ENCODE measurements at regions not wholly inside any gene's neighbourhood (a gene's known extent, or its start where the extent isn't known, plus 50 kb on each side); places are given as distances from the start of the nearest gene placed in this dataset.
"Not testable (repeated sequence)": the region's sequence is repeated elsewhere in the genome, so short reads cannot be mapped to it uniquely, and the experiment has no call there.

DNA sequence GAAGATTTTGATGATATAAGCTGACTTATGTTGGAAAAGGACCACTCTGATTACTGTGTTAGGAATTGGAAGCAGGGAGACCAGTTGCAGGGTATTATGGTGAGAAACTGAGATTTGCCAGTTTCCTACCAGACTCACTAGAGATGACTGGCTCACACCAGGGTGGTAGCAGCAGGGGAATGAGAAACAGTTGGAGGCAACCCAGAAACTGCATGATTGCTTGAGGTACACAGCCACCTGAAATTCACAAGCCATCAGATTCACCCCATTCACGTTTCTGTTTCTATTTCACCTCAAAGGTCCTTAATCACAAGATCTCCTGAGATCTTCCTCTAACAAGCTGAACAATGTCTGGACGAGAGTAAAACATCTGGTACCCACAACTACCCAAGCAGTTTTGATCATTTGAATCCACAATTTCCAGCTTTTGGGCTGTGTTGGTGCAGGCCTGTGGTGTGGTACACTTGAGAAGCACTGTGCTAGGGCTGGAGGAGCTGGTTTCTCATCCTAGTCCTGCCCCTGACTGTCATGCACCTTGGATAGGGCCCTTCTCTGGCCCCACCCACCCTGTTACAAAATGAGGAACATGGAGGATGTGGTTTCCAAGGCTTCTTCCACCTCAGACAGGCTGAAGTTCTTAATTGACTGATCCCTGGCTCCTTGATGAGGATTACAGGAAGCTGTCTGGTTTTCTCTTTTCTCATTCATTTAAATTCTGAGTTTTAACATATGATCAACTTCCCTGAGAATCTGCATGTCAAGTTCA, 233.4 kb downstream of the INSC start:
- 58% methylated on average over 2 of the region's 2 CpGs for WGBS (ENCODE audit: insufficient coverage)
- H3K36me3 ChIP-seq (ENCODE audit: control insufficient read depth, insufficient read depth, low read length), result no peaks in the 10 kb centered on the region
- no peaks in the 10 kb centered on the region for H3K4me1 Mint-ChIP-seq
- no peaks in the 10 kb centered on the region for H3K9me3 ChIP-seq (ENCODE audit: control insufficient read depth, insufficient read depth, low read length)
- H3K27me3 ChIP-seq (ENCODE audit: control insufficient read depth, insufficient read depth, low read length), result no peaks in the 10 kb centered on the region
- H3K27ac ChIP-seq (ENCODE audit: low read length), result no peak overlapping the region
- ATAC-seq (no peak), DNase-seq (no peak)
- no peak overlapping the region for H3K27ac Mint-ChIP-seq
- TF ChIP-seq, protein P1, sequence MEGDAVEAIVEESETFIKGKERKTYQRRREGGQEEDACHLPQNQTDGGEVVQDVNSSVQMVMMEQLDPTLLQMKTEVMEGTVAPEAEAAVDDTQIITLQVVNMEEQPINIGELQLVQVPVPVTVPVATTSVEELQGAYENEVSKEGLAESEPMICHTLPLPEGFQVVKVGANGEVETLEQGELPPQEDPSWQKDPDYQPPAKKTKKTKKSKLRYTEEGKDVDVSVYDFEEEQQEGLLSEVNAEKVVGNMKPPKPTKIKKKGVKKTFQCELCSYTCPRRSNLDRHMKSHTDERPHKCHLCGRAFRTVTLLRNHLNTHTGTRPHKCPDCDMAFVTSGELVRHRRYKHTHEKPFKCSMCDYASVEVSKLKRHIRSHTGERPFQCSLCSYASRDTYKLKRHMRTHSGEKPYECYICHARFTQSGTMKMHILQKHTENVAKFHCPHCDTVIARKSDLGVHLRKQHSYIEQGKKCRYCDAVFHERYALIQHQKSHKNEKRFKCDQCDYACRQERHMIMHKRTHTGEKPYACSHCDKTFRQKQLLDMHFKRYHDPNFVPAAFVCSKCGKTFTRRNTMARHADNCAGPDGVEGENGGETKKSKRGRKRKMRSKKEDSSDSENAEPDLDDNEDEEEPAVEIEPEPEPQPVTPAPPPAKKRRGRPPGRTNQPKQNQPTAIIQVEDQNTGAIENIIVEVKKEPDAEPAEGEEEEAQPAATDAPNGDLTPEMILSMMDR (IDR thresholded peaks at IDR 0.05), result no peak
- H3K4me3 ChIP-seq (ENCODE audit: low read length), result no peak overlapping the region
- intact Hi-C loops (cut with micrococcal nuclease), result loop anchor here (10.0 kb wide), 1 partner anchor 57 kb away; no protein-coding TSS in a partner anchor
- H3K4me1 ChIP-seq (ENCODE audit: control insufficient read depth, insufficient read depth, low read length), result no peaks in the 10 kb centered on the region
- peaks cover 0 to 5% of the 10 kb centered on the region in 2 donors for H3K9me3 Mint-ChIP-seq
- H3K27me3 Mint-ChIP-seq (ENCODE audit: low read depth in 2 of 2), result no peaks in the 10 kb centered on the region
- H3K36me3 Mint-ChIP-seq, result no peaks in the 10 kb centered on the region
- H3K4me3 Mint-ChIP-seq, result no peak overlapping the region

DNA sequence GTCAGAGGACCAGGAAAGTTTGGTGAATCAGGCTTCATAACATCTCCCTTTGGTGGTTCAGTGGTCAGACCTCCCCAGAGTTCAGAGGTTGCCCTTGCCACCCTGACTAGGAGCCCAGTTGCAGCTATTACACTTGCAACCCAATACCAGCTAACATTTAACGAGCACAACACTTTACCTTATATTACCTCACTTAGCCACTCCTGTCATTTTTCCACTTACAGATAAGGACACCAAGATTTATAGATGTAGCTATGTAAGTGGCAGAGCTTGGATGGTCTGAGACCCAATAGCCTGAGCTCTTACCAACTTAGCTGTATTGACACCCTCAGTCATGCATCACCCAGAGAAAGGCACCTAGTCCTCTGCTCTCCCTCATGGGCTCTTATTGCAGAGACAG, 234.7 kb downstream of the INSC start:
- DNase-seq (no peak), ATAC-seq (no peak)
- Mint-ChIP-seq H3K27ac (no peak overlapping the region), H3K27me3 (ENCODE audit: low read depth in 2 of 2) (no peaks in the 10 kb centered on the region), H3K36me3 (no peaks in the 10 kb centered on the region), H3K9me3 (peaks cover 0 to 5% of the 10 kb centered on the region in 2 donors), H3K4me1 (no peaks in the 10 kb centered on the region), H3K4me3 (no peak overlapping the region)
- no peak overlapping the region for H3K4me3 ChIP-seq (ENCODE audit: low read length)
- H3K36me3 ChIP-seq (ENCODE audit: control insufficient read depth, insufficient read depth, low read length), result no peaks in the 10 kb centered on the region
- intact Hi-C loops (cut with micrococcal nuclease), result loop anchor here (10.0 kb wide), 1 partner anchor 55 kb away; no protein-coding TSS in a partner anchor
- H3K27ac ChIP-seq (ENCODE audit: low read length), result no peak overlapping the region
- H3K9me3 ChIP-seq (ENCODE audit: control insufficient read depth, insufficient read depth, low read length), result no peaks in the 10 kb centered on the region
- H3K27me3 ChIP-seq (ENCODE audit: control insufficient read depth, insufficient read depth, low read length), result no peaks in the 10 kb centered on the region
- no peaks in the 10 kb centered on the region for H3K4me1 ChIP-seq (ENCODE audit: control insufficient read depth, insufficient read depth, low read length)
- TF ChIP-seq, protein P1 (IDR thresholded peaks at IDR 0.05), result no peak
- WGBS (ENCODE audit: insufficient coverage), result 100% methylated on average over 1 of the region's 1 CpG

GRCh38 chr11:15361316-15361715, 246.6 kb downstream of the INSC start:
- 56% methylated on average over 2 of the region's 2 CpGs for WGBS (ENCODE audit: insufficient coverage)
- Histone ChIP-seq H3K4me3 (ENCODE audit: low read length) (no peak overlapping the region), H3K27ac (ENCODE audit: low read length) (no peak overlapping the region), H3K27me3 (ENCODE audit: control insufficient read depth, insufficient read depth, low read length) (no peaks in the 10 kb centered on the region), H3K36me3 (ENCODE audit: control insufficient read depth, insufficient read depth, low read length) (no peaks in the 10 kb centered on the region), H3K9me3 (ENCODE audit: control insufficient read depth, insufficient read depth, low read length) (no peaks in the 10 kb centered on the region), H3K4me1 (ENCODE audit: control insufficient read depth, insufficient read depth, low read length) (no peaks in the 10 kb centered on the region)
- ATAC-seq, result no peak
- Mint-ChIP-seq H3K36me3 (no peaks in the 10 kb centered on the region), H3K4me1 (no peaks in the 10 kb centered on the region), H3K27me3 (ENCODE audit: low read depth in 2 of 2) (no peaks in the 10 kb centered on the region), H3K9me3 (peaks cover 2 to 15% of the 10 kb centered on the region in 2 donors), H3K4me3 (no peak overlapping the region), H3K27ac (no peak overlapping the region)
- no peak for DNase-seq
- TF ChIP-seq, protein P1 (IDR thresholded peaks at IDR 0.05), result no peak
- intact Hi-C loops (cut with micrococcal nuclease), result no loop called here

GRCh38 chr11:15365286-15365685, 250.6 kb downstream of the INSC start:
- H3K9me3 ChIP-seq (ENCODE audit: control insufficient read depth, insufficient read depth, low read length); H3K27me3 Mint-ChIP-seq (ENCODE audit: low read depth in 2 of 2); H3K4me1 Mint-ChIP-seq; H3K4me1 ChIP-seq (ENCODE audit: control insufficient read depth, insufficient read depth, low read length); H3K4me3 ChIP-seq (ENCODE audit: low read length); DNase-seq; ATAC-seq; H3K4me3 Mint-ChIP-seq; H3K36me3 ChIP-seq (ENCODE audit: control insufficient read depth, insufficient read depth, low read length); intact Hi-C loops (cut with micrococcal nuclease); H3K27ac ChIP-seq (ENCODE audit: low read length); H3K36me3 Mint-ChIP-seq; H3K27me3 ChIP-seq (ENCODE audit: control insufficient read depth, insufficient read depth, low read length); H3K27ac Mint-ChIP-seq: not testable (repeated sequence)
- peaks cover 2 to 11% of the 10 kb centered on the region in 2 donors for H3K9me3 Mint-ChIP-seq
- 77% methylated on average over 5 of the region's 5 CpGs for WGBS (ENCODE audit: insufficient coverage)

Data from natural killer cell (primary cell).